ENCODE measurements at regions not wholly inside any gene's neighbourhood (a gene's known extent, or its start where the extent isn't known, plus 50 kb on each side); places are given as distances from the start of the nearest gene placed in this dataset.

- TF ChIP-seq CTCF (IDR thresholded peaks at IDR 0.05) (no peak), EZH2 (IDR thresholded peaks at IDR 0.05; ENCODE audit: borderline replicate concordance, insufficient read depth, low read depth, low read length, poor library complexity, severe bottlenecking) (no peak)
Measured at GRCh38 chr5:165126598-165126997, 1621.2 kb downstream of the MAT2B start.
